Dendritic cell treated with granulocyte-macrophage colony-stimulating factor and Interleukin-4, amounts not matched to agents 40 ng/mL and 50 ng/mL, for 4 days (primary cell): ENCODE measurements at regions not wholly inside any gene's neighbourhood (a gene's known extent, or its start where the extent isn't known, plus 50 kb on each side); places are given as distances from the start of the nearest gene placed in this dataset.

ENCODE experiments used
- H3K27ac Mint-ChIP-seq: one replicate; pipeline ENCODE4 v1.8.0; 2022; ENCODE audit warnings: mild to moderate bottlenecking, mixed read lengths
- H3K27me3 Mint-ChIP-seq: one replicate; pipeline ENCODE4 v1.8.0; 2022; ENCODE audit warnings: mild to moderate bottlenecking, mixed read lengths
- H3K36me3 Mint-ChIP-seq: one replicate; pipeline ENCODE4 v1.8.0; 2022; ENCODE audit warnings: low read depth, mixed read lengths
- H3K4me1 Mint-ChIP-seq: one replicate; pipeline ENCODE4 v1.8.0; 2022; ENCODE audit warnings: low read depth, mixed read lengths
- H3K4me3 Mint-ChIP-seq: one replicate; pipeline ENCODE4 v1.8.0; 2022; ENCODE audit warnings: mild to moderate bottlenecking, moderate library complexity, mixed read lengths
- H3K9me3 Mint-ChIP-seq: one replicate; pipeline ENCODE4 v1.8.0; 2022; ENCODE audit warnings: mixed read lengths
- intact Hi-C: fragments of 100-400 bp; cut with micrococcal nuclease; formaldehyde crosslinking; loops from one replicate; pipeline ENCODE4 v1.15.0; 2022

GRCh38 chr2:212712466-212712865 lies 173.9 kb upstream of the ERBB4 start:
- Mint-ChIP-seq H3K4me3 (no peak overlapping the region), H3K9me3 (no peaks in the 10 kb centered on the region), H3K36me3 (no peaks in the 10 kb centered on the region), H3K27me3 (no peaks in the 10 kb centered on the region), H3K27ac (no peak overlapping the region), H3K4me1 (no peaks in the 10 kb centered on the region)
- intact Hi-C loops = no loop called here

GRCh38 chr2:212711856-212712255 lies 173.3 kb upstream of the ERBB4 start:
- Mint-ChIP-seq H3K4me3 (no peak overlapping the region), H3K4me1 (no peaks in the 10 kb centered on the region), H3K27me3 (no peaks in the 10 kb centered on the region), H3K27ac (no peak overlapping the region), H3K36me3 (no peaks in the 10 kb centered on the region), H3K9me3 (no peaks in the 10 kb centered on the region)
- intact Hi-C loops = no loop called here

GRCh38 chr2:212709280-212709679 lies 170.7 kb upstream of the ERBB4 start:
- H3K27me3 Mint-ChIP-seq = no peaks in the 10 kb centered on the region
- H3K27ac Mint-ChIP-seq = no peak overlapping the region
- H3K4me3 Mint-ChIP-seq = no peak overlapping the region
- H3K36me3 Mint-ChIP-seq = no peaks in the 10 kb centered on the region
- no peaks in the 10 kb centered on the region for H3K4me1 Mint-ChIP-seq
- intact Hi-C loops = no loop called here
- no peaks in the 10 kb centered on the region for H3K9me3 Mint-ChIP-seq

- intact Hi-C loops = no loop called here
- Mint-ChIP-seq H3K4me3 (no peak overlapping the region), H3K4me1 (no peaks in the 10 kb centered on the region), H3K9me3 (no peaks in the 10 kb centered on the region), H3K27ac (no peak overlapping the region), H3K36me3 (no peaks in the 10 kb centered on the region), H3K27me3 (no peaks in the 10 kb centered on the region)
Observed at GRCh38 chr2:212708355-212708754, 169.8 kb upstream of the ERBB4 start.

GRCh38 chr2:212695426-212695825 lies 156.8 kb upstream of the ERBB4 start:
- Mint-ChIP-seq H3K4me3 (no peak overlapping the region), H3K27ac (no peak overlapping the region), H3K36me3 (no peaks in the 10 kb centered on the region), H3K9me3 (no peaks in the 10 kb centered on the region), H3K4me1 (no peaks in the 10 kb centered on the region), H3K27me3 (no peaks in the 10 kb centered on the region)
- intact Hi-C loops = no loop called here

GRCh38 chr2:212694398-212694797 lies 155.8 kb upstream of the ERBB4 start:
- no peaks in the 10 kb centered on the region for H3K4me1 Mint-ChIP-seq
- intact Hi-C loops = no loop called here
- H3K9me3 Mint-ChIP-seq = no peaks in the 10 kb centered on the region
- H3K27ac Mint-ChIP-seq = no peak overlapping the region
- H3K27me3 Mint-ChIP-seq = no peaks in the 10 kb centered on the region
- no peaks in the 10 kb centered on the region for H3K36me3 Mint-ChIP-seq
- H3K4me3 Mint-ChIP-seq = no peak overlapping the region

- intact Hi-C loops = no loop called here
- Mint-ChIP-seq H3K4me3 (no peak overlapping the region), H3K27ac (no peak overlapping the region), H3K9me3 (no peaks in the 10 kb centered on the region), H3K36me3 (no peaks in the 10 kb centered on the region), H3K27me3 (no peaks in the 10 kb centered on the region), H3K4me1 (no peaks in the 10 kb centered on the region)
Observed at GRCh38 chr2:212692466-212692865, 153.9 kb upstream of the ERBB4 start.

GRCh38 chr2:212686285-212686895 lies 147.8 kb upstream of the ERBB4 start:
- no peak overlapping the region for H3K4me3 Mint-ChIP-seq
- H3K27ac Mint-ChIP-seq = no peak overlapping the region
- intact Hi-C loops = loop anchor here (2.0 kb wide), 1 partner anchor 466 kb away; no protein-coding TSS in a partner anchor

GRCh38 chr2:212683346-212684097 lies 144.9 kb upstream of the ERBB4 start:
- peaks cover 11% of the 10 kb centered on the region for H3K4me1 Mint-ChIP-seq
- no peak overlapping the region for H3K27ac Mint-ChIP-seq

More at GRCh38 chr2:212686285-212686895, 147.8 kb upstream of the ERBB4 start:
- Mint-ChIP-seq H3K36me3 (no peaks in the 10 kb centered on the region), H3K27me3 (no peaks in the 10 kb centered on the region), H3K9me3 (no peaks in the 10 kb centered on the region), H3K4me1 (peaks cover 11% of the 10 kb centered on the region)

GRCh38 chr2:212682937-212683336 lies 144.3 kb upstream of the ERBB4 start:
- intact Hi-C loops = no loop called here
- no peak overlapping the region for H3K4me3 Mint-ChIP-seq
- H3K36me3 Mint-ChIP-seq = no peaks in the 10 kb centered on the region
- H3K27ac Mint-ChIP-seq = no peak overlapping the region
- H3K4me1 Mint-ChIP-seq = peaks cover 11% of the 10 kb centered on the region
- no peaks in the 10 kb centered on the region for H3K9me3 Mint-ChIP-seq
- H3K27me3 Mint-ChIP-seq = no peaks in the 10 kb centered on the region

More at GRCh38 chr2:212683346-212684097, 144.9 kb upstream of the ERBB4 start:
- H3K4me3 Mint-ChIP-seq = no peak overlapping the region
- intact Hi-C loops = no loop called here
- H3K36me3 Mint-ChIP-seq = no peaks in the 10 kb centered on the region
- no peaks in the 10 kb centered on the region for H3K9me3 Mint-ChIP-seq
- no peaks in the 10 kb centered on the region for H3K27me3 Mint-ChIP-seq

GRCh38 chr2:212677466-212677865 lies 138.9 kb upstream of the ERBB4 start:
- H3K9me3 Mint-ChIP-seq = no peaks in the 10 kb centered on the region
- H3K27ac Mint-ChIP-seq = no peak overlapping the region
- H3K27me3 Mint-ChIP-seq = peaks cover 3% of the 10 kb centered on the region
- no peaks in the 10 kb centered on the region for H3K4me1 Mint-ChIP-seq
- no peaks in the 10 kb centered on the region for H3K36me3 Mint-ChIP-seq
- intact Hi-C loops = no loop called here
- no peak overlapping the region for H3K4me3 Mint-ChIP-seq

GRCh38 chr2:212672186-212672585 lies 133.6 kb upstream of the ERBB4 start:
- peaks cover 3% of the 10 kb centered on the region for H3K27me3 Mint-ChIP-seq
- no peaks in the 10 kb centered on the region for H3K4me1 Mint-ChIP-seq
- no peak overlapping the region for H3K27ac Mint-ChIP-seq
- intact Hi-C loops = no loop called here
- no peaks in the 10 kb centered on the region for H3K36me3 Mint-ChIP-seq
- H3K4me3 Mint-ChIP-seq = no peak overlapping the region
- H3K9me3 Mint-ChIP-seq = no peaks in the 10 kb centered on the region

GRCh38 chr2:212669761-212670160 lies 131.2 kb upstream of the ERBB4 start:
- intact Hi-C loops = no loop called here
- H3K4me1 Mint-ChIP-seq = no peaks in the 10 kb centered on the region
- H3K4me3 Mint-ChIP-seq = no peak overlapping the region
- H3K27ac Mint-ChIP-seq = no peak overlapping the region
- H3K9me3 Mint-ChIP-seq = no peaks in the 10 kb centered on the region
- H3K36me3 Mint-ChIP-seq = no peaks in the 10 kb centered on the region
- no peaks in the 10 kb centered on the region for H3K27me3 Mint-ChIP-seq

GRCh38 chr2:212667751-212668316 lies 129.2 kb upstream of the ERBB4 start:
- H3K36me3 Mint-ChIP-seq = no peaks in the 10 kb centered on the region
- intact Hi-C loops = no loop called here
- H3K9me3 Mint-ChIP-seq = no peaks in the 10 kb centered on the region
- no peaks in the 10 kb centered on the region for H3K27me3 Mint-ChIP-seq
- H3K4me1 Mint-ChIP-seq = no peaks in the 10 kb centered on the region
- no peak overlapping the region for H3K27ac Mint-ChIP-seq
- no peak overlapping the region for H3K4me3 Mint-ChIP-seq
